Hepatic stellate cell (primary cell): ENCODE measurements at regions not wholly inside any gene's neighbourhood (a gene's known extent, or its start where the extent isn't known, plus 50 kb on each side); places are given as distances from the start of the nearest gene placed in this dataset.
A peak's percentile ranks its signal among the peaks of the same experiment; 100 is the strongest.

Experiments used
- DNase-seq: peaks from one replicate; pipeline ENCODE4 v3.0.0; 2011; ENCODE audit warnings: low spot score

DNA sequence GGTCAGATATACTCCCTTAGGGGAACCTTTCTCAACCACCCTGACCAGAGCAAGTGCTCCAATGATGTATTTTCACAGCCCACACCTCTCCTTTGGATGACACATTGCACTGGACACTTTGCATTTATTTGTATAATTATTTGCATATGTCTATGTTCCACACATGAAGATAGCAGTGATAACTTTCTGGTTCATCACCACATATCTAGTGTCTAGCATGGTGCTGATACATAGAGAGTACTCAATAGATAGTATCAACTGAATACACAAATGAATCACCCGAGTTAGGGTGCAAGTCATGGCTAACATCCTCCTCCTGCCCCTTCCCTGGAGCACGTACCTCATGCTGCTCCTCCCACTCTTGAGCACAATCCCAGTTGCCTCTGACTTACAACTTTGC lies 617.6 kb downstream of the EBF1 start:
- DNase-seq = no peak

DNA sequence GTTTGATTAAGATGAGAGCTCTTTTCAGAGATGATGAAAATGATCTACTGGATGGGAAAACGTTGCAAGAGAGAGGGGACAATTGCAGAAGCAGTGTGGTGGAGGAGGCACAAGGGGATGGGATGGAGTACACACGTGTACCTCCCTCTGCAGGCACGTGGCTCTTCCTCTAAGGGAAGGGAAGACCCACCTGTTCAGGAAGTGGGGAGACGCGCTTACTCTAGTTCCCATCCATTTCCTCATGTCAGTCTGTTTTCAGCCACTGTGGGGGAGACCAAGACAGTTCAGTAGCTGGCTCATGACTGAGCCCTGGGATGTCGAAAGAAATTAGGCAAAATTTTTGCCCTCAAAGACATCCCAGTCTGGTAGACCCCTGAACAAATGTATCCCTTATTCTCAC lies 619.2 kb upstream of the CLINT1 start:
- DNase-seq = no peak

DNA sequence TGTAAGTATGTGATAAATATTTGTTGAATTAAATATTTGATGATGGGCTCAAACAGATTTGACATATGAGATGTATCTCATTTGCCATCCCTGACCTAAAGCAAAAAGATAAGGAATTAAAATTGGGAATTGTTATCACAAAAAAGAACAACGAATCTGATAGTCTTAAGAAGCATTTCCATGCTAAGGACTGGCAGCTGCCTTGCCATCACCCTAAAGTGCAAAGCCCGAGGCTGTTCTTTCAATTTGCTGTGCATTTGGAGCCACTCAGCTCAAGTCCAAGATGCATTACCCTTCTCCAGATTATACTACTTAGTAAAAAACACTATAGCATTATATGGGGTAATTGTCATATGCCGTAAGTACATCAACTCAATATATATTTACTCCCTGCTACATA lies 618.3 kb upstream of the CLINT1 start:
- DNase-seq = no peak

GRCh38 chr5:158473016-158473635 lies 614.2 kb upstream of the CLINT1 start:
- DNase-seq = no peak

- no peak for DNase-seq
Measured at GRCh38 chr5:158471535-158471924, 612.6 kb upstream of the CLINT1 start.

DNA sequence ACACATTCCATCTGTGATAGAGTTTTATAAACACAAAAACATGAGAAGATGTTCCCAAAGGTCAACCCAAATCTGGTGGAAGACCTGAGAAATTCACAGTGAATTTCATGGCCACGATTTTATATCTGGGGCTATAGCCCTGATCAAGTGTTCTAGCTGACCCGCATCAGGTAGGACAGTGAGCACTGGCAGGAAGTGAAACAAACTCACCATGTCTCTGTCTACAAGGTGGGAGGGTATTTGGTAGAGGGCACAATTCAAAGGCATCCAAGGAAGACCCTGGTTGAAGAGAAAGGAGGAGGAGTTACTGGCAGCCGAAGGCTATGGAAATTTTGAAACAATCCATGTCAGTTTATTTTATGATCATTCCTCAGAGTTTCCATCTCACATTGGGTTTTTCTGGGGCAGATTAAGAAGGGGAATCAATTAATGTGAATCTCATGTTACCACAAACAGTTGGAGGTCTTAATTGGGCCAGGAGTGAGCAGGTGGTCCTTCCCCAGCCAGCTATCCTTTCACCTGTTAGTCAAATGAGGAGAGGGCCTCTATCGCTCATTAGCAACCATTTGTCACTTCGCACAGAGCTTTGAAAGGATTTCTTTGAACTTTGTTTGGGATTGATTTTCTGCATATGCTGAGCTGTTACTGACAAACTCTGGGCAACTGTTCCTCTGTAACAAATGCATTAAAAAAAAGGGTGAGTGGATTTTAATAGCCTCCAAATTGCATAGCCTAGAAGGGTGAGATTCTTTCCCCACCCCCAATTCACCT lies 612.0 kb upstream of the CLINT1 start:
- no peak for DNase-seq

DNA sequence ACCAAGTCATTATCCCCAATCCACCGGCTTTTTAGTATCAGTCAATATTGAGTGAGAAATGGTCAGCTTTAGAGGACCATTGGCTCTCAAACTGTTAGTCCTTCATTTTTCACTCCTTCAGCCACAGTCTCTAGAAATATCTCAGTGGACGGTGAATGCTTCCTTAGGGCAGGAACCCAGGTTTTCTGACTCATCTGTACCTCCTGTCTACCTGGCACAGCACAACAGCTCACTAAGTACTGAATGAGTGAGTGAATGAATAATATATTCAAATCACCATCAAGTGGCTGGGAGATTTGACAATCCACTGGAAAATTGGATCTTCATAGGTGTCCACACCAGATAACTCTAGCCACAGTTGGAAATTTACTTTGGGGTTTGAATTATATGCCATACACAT lies 609.5 kb upstream of the CLINT1 start:
- no peak for DNase-seq

- no peak for DNase-seq
Measured at GRCh38 chr5:158466191-158466590, 607.2 kb upstream of the CLINT1 start.

DNA sequence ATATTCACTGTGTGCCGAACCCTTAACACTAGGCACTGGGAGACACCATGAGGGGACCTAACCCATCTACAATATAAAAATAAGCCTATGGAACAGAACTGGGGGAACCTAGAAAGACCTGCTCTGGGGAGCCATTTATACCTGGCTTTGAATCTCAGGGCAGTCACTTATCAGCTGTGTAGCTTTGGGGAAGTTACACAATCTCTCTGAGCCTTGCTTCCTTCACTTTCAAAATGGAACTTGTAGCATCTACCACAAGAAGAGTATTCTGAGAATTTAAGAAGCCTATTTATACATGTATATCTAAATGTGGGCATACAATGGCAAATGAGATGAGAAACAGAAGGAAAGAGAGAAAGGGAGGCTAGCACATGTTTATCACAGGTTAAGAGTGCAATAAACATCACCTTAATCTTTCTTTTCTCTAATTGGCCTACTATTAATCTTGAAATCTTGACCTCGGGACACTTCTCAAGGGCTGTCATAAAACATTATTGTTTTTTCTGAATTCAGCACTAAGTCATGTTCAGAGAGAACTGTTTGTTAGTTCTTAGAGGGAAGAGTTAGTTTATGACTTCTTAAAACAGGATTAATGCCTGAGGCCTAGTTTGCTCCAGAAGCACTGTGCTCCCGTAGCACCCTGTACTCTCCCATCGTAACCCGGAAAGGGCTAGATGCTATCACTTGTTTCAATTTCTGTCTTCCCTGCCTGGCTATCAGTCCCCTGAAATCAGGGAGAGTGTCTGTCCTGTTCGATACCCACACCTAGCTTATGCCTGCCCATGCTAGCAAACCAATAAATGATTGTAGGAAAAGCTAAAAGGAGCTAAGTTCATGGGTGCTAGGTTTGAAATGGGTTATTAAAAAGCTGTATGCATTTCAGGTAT lies 606.4 kb upstream of the CLINT1 start:
- DNase-seq = no peak

GRCh38 chr5:158464383-158464782 lies 605.4 kb upstream of the CLINT1 start:
- no peak for DNase-seq

DNA sequence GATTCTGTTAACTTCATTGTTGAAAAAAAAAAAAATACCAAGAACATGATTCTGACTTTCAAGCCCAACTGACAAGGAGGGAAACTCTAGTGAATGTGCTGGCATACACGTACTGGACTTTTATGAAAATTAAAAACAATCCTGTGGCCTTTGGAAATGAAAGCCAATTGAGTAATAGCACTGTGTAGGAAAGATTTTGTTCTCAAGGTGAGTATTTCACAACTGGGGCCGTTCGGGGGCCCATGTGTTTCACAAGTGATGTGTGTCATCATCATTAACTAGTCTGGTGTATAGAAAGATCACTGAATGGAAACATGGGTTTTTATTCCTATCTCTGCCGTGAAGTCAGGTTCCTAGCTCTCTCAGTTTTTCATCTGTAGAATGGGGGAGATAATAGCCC lies 605.0 kb upstream of the CLINT1 start:
- DNase-seq = no peak

- DNase-seq = no peak
Measured at GRCh38 chr5:158463188-158463587, 604.2 kb upstream of the CLINT1 start.

DNA sequence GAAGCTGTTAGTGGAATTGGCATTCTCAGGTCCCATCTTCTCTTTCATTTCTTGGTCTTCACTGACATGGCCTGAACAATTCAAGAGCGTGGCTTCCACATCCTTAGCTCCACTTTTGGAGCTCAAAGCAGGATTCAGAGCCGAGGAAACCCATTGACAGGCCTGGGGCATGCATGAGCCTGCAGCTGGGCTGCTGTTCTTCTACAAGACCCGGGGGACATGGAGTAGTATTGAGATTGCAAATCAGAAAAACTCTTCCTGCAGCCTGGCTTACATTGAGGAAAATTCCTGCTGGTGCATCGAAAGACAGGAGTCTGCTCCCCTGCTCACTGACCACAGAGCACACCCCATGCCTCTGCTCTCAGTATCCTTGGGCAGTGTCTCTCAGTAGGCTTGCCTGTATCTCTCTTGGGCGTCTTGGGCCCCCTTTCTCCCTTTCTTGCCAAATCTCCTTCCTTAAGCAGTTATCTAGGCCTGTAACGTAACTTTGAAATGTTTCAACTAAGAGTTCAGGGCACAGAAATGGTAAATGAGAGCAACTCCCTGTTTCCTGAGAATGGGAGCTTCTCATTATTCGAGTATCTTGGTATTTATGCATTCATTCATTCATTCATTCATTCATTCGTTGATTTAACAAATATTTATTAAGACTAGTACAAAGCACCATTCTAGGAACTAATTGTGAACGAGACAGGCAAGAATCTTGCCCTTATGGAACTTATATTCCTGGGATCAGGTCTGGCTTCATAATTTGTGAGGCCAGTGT lies 603.6 kb upstream of the CLINT1 start:
- DNase-seq = no peak

DNA sequence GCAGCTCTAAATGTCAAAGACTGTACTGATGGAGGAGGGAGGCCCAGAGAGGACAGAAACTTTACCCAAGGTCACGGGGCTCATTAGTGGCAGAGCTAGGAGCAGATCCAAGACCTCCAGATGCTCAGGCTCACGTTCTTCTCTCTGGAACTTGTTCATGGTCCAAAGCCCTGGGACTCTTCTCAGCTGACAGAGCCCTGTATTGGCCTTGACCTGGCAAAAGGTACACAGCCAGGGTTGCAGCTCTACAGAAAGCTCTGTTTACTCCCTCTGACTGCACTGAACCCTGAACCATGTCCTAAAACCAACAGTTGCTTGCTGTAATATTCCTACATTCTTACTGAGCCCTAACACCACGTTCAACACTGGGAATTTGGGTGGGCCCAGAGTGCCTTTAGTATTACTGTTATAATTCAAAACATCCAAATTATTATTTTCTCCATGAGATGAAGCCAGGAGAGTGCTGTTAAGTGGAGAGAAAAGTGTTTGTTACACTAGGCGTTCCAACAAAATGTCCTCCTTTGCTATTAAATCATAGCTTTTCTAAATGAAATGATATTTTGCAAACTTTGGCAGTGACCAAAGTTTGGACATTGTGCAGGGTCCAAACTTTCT lies 602.4 kb upstream of the CLINT1 start:
- DNase-seq = no peak

- no peak for DNase-seq
Measured at GRCh38 chr5:158458086-158458485, 599.1 kb upstream of the CLINT1 start.

DNA sequence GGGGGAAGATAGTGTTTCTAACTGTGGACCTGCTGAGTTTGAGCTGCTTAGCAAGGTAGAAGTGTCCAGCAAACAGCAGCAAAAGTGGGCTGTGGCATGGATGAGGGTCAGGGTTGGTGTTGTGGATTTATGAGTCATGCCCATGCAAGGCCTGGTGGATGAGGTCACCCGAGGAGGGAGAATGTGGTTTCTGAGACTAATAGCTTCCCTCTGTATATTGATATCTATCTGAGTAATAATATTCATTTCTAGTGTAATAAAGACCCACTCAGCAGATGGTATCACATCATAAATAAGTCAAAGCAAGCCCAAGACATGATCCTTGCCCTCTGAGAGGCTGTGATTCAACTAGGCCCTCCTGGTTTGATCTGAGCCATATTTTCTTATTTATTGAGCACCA lies 597.8 kb upstream of the CLINT1 start:
- peak; percentile 66 for DNase-seq

- DNase-seq = no peak
Measured at GRCh38 chr5:158456241-158456640, 597.3 kb upstream of the CLINT1 start.

GRCh38 chr5:158451993-158452672 lies 593.2 kb upstream of the CLINT1 start:
- no peak for DNase-seq

- DNase-seq = no peak
Measured at GRCh38 chr5:158451203-158451992, 592.5 kb upstream of the CLINT1 start.

GRCh38 chr5:158450751-158451171 lies 591.8 kb upstream of the CLINT1 start:
- DNase-seq = peak; percentile 21
